Keratinocyte (primary cell): ENCODE measurements at regions not wholly inside any gene's neighbourhood (a gene's known extent, or its start where the extent isn't known, plus 50 kb on each side); places are given as distances from the start of the nearest gene placed in this dataset.

ENCODE experiments used
- DNase-seq: peaks from one replicate; pipeline ENCODE4 v3.0.0-alpha.2; 2011; ENCODE audit warnings: low read depth, missing footprints, low spot score
- FAIRE-seq: peaks from 2 replicates; lab custom pipeline; 2011; peaks lifted over from hg19 to GRCh38; lab: Jason Lieb, UNC
- H2AFZ ChIP-seq: 2 replicates; pipeline ENCODE4 v1.6.0; 2012; ENCODE audit warnings: low read length, control low read depth, inconsistent platforms; ENCODE audit not compliant: control insufficient read depth
- H3K27ac ChIP-seq: 2 replicates; pipeline ENCODE4 v1.5.1; 2011; ENCODE audit warnings: low read length; ENCODE audit not compliant: control insufficient read depth, insufficient read depth
- H3K27me3 ChIP-seq: 3 replicates; pipeline ENCODE4 v1.6.0; 2011; ENCODE audit warnings: low read length; ENCODE audit not compliant: control insufficient read depth, insufficient read depth; ENCODE audit errors: extremely low read depth
- H3K36me3 ChIP-seq, 2 experiments: 2 replicates in 1 of 2; 3 replicates in 1 of 2; pipeline ENCODE4 v1.5.1; 2011; ENCODE audit warnings: low read length in 2 of 2, mild to moderate bottlenecking in 1 of 2; ENCODE audit not compliant: control insufficient read depth in 2 of 2, insufficient read depth in 2 of 2; ENCODE audit errors: extremely low read depth in 1 of 2
- H3K4me1 ChIP-seq: 3 replicates; pipeline ENCODE4 v1.5.1; 2011; ENCODE audit warnings: low read length; ENCODE audit not compliant: control insufficient read depth, insufficient read depth; ENCODE audit errors: extremely low read depth
- H3K4me2 ChIP-seq: 3 replicates; pipeline ENCODE4 v1.6.0; 2011; ENCODE audit warnings: low read depth, low read length; ENCODE audit not compliant: control insufficient read depth, insufficient read depth; ENCODE audit errors: extremely low read depth
- H3K4me3 ChIP-seq, 3 experiments: fragments of 200-600 bp in 1 of 3; sonication (generic) in 1 of 3; 2 replicates in 2 of 3; 3 replicates in 1 of 3; pipeline ENCODE4 v1.5.1; 2011 to 2016; ENCODE audit warnings: low read length in 3 of 3, mild to moderate bottlenecking in 3 of 3, control low read depth in 2 of 3, inconsistent platforms in 1 of 3, low read depth in 1 of 3, mixed read lengths in 1 of 3, mixed run types in 1 of 3, moderate library complexity in 1 of 3; ENCODE audit not compliant: control insufficient read depth in 2 of 3, insufficient read depth in 2 of 3; ENCODE audit errors: extremely low read depth in 1 of 3
- H3K79me2 ChIP-seq: 2 replicates; pipeline ENCODE4 v1.6.0; 2012; ENCODE audit warnings: low read length; ENCODE audit not compliant: control insufficient read depth, insufficient read depth
- H3K9ac ChIP-seq: 3 replicates; pipeline ENCODE4 v1.6.0; 2011; ENCODE audit warnings: low read length; ENCODE audit not compliant: control insufficient read depth, insufficient read depth; ENCODE audit errors: extremely low read depth
- H3K9me1 ChIP-seq: 3 replicates; pipeline ENCODE4 v1.6.0; 2011; ENCODE audit warnings: low read length; ENCODE audit not compliant: control insufficient read depth, insufficient read depth; ENCODE audit errors: extremely low read depth
- H3K9me3 ChIP-seq: 2 replicates; pipeline ENCODE4 v1.5.1; 2012; ENCODE audit warnings: low read depth, low read length; ENCODE audit not compliant: control insufficient read depth
- H4K20me1 ChIP-seq: 3 replicates; pipeline ENCODE4 v1.6.0; 2011; ENCODE audit warnings: low read length; ENCODE audit not compliant: control insufficient read depth, insufficient read depth; ENCODE audit errors: extremely low read depth
- CTCF ChIP-seq, 3 experiments: IDR thresholded peaks in 1 of 3; conservative IDR thresholded peaks in 1 of 3; optimal IDR thresholded peaks in 1 of 3; 2 replicates in 2 of 3; 3 replicates in 1 of 3; pipeline versions ENCODE3 to v1.5.1; 2011; ENCODE audit warnings: low read length in 3 of 3, mild to moderate bottlenecking in 3 of 3, moderate library complexity in 2 of 3, control low read depth in 1 of 3, inconsistent platforms in 1 of 3; ENCODE audit not compliant: insufficient read depth in 2 of 3; ENCODE audit errors: extremely low read depth in 1 of 3
- EZH2 ChIP-seq: IDR thresholded peaks from one replicate; pipeline ENCODE4 v1.6.1; 2012; ENCODE audit warnings: inconsistent platforms, mild to moderate bottlenecking, low read length, moderate library complexity
- dilution Hi-C: fragments of 300-500 bp; cut with MboI; formaldehyde crosslinking; loops from one replicate; pipeline ENCODE4 v1.7.0; 2020; ENCODE audit warnings: low sequenced_read_pairs; ENCODE audit not compliant: extremely low pct_ligation_motif_present

DNA sequence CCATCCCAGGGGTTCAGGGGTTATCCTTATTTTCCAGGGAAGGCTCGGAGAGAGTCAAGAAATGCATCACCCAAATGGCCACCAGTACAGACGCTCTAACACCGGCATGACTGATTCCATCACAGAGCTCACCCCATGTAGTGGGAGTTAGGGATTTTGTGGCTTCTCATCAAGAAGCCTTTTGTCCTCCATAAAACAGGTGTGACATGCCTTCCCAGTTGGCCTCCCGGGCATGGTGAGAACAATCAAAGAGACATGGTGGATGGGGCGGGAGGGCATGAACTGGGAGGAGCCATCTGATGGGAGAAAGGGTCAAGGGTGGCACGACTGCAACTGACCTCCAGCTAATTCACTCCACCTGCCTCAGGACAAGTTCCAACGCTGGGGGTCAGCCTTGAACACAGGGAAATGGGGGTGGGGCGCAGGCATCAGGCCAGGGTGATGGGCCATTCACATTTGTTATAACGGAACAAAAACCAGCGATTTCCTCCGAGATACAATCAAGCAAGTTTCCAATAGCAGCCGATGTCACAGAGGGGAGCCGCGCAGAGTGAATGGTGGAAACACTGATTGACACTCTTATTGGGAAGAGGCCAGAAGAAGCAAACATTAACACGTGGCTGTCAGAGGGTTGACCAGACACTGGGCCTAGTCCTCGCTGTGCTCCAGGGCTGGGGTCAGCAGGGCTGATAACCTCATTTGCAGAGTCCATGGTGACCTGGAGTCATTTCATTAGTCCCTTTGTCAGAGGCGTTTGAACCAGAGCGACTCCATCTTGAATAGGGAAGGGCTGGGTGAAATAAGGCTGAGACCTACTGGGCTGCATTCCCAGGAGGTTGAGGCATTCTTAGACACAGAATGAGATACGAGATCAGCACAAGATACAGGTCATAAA lies 80.5 kb upstream of the HPCAL1 start:
- Histone ChIP-seq H2AFZ (no peak overlapping the region), H4K20me1 (no peaks in the 10 kb centered on the region), H3K79me2 (no peaks in the 10 kb centered on the region), H3K27ac (no peak overlapping the region), H3K9ac (no peak overlapping the region), H3K4me1 (no peaks in the 10 kb centered on the region), H3K36me3 (no peaks in the 10 kb centered on the region), H3K4me2 (no peak overlapping the region), H3K9me3 (no peaks in the 10 kb centered on the region), H3K27me3 (peaks cover 26% of the 10 kb centered on the region), H3K9me1 (no peaks in the 10 kb centered on the region), H3K4me3 (no peak overlapping the region)
- DNase-seq (no peak), FAIRE-seq (no peak)
- dilution Hi-C loops, result no loop called here
- TF ChIP-seq EZH2 (no peak), CTCF (optimal IDR thresholded peaks at IDR 0.05 in 1 of 3, IDR thresholded peaks at IDR 0.05 in 1 of 3, conservative IDR thresholded peaks at IDR 0.05 in 1 of 3; ENCODE audit: extremely low read depth in 1 of 3, insufficient read depth in 2 of 3, low read length in 3 of 3) (no peak)

GRCh38 chr2:10223471-10223870 lies 79.2 kb upstream of the HPCAL1 start:
- Histone ChIP-seq H3K36me3 (no peaks in the 10 kb centered on the region), H3K27ac (no peak overlapping the region), H3K79me2 (no peaks in the 10 kb centered on the region), H3K9me3 (no peaks in the 10 kb centered on the region), H4K20me1 (no peaks in the 10 kb centered on the region), H3K27me3 (peaks cover 22% of the 10 kb centered on the region), H3K9me1 (no peaks in the 10 kb centered on the region), H2AFZ (no peak overlapping the region), H3K4me2 (no peak overlapping the region), H3K4me1 (no peaks in the 10 kb centered on the region), H3K4me3 (no peak overlapping the region), H3K9ac (no peak overlapping the region)
- TF ChIP-seq EZH2, result no peak
- dilution Hi-C loops, result no loop called here
- FAIRE-seq (no peak), DNase-seq (no peak)
